Fibroblast of mammary gland (primary cell): ENCODE measurements at regions not wholly inside any gene's neighbourhood (a gene's known extent, or its start where the extent isn't known, plus 50 kb on each side); places are given as distances from the start of the nearest gene placed in this dataset.
"Not testable (repeated sequence)": the region's sequence is repeated elsewhere in the genome, so short reads cannot be mapped to it uniquely, and the experiment has no call there.

Source experiments
- DNase-seq: peaks from one replicate; pipeline ENCODE4 v3.0.0-alpha.2; 2010; ENCODE audit warnings: low read depth
- H3K4me3 ChIP-seq: 2 replicates; pipeline ENCODE4 v1.5.1; 2011; ENCODE audit warnings: low read depth, mild to moderate bottlenecking, low read length, moderate library complexity; ENCODE audit not compliant: control insufficient read depth
- TF ChIP-seq, protein P1 (sequence below): conservative IDR thresholded peaks from 2 replicates; pipeline ENCODE4 v1.5.1; 2011; ENCODE audit warnings: low read depth, low read length, inconsistent platforms; ENCODE audit not compliant: control insufficient read depth, insufficient read depth

DNA sequence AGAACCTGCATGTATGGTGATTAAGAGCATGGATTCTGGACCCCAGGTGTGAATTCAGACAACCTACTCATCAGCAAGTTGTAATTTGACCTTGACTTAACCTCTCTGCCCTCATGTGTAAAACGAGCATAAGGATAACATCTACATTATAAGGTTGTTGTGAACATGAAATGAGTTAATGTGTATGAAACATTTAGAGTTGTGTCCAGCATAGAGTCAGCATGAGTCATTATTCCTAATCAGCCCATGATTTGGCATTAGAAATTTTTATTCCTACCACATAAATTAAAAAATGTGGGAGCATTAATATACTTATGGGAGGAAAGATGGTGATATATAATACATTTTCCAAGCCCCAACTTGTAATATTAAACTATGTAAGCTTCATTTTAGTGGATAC is 95.9 kb upstream of the DDHD1 start:
- peak; percentile 38 for DNase-seq
- TF ChIP-seq, protein P1, sequence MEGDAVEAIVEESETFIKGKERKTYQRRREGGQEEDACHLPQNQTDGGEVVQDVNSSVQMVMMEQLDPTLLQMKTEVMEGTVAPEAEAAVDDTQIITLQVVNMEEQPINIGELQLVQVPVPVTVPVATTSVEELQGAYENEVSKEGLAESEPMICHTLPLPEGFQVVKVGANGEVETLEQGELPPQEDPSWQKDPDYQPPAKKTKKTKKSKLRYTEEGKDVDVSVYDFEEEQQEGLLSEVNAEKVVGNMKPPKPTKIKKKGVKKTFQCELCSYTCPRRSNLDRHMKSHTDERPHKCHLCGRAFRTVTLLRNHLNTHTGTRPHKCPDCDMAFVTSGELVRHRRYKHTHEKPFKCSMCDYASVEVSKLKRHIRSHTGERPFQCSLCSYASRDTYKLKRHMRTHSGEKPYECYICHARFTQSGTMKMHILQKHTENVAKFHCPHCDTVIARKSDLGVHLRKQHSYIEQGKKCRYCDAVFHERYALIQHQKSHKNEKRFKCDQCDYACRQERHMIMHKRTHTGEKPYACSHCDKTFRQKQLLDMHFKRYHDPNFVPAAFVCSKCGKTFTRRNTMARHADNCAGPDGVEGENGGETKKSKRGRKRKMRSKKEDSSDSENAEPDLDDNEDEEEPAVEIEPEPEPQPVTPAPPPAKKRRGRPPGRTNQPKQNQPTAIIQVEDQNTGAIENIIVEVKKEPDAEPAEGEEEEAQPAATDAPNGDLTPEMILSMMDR, result no peak
- no peak overlapping the region for H3K4me3 ChIP-seq

DNA sequence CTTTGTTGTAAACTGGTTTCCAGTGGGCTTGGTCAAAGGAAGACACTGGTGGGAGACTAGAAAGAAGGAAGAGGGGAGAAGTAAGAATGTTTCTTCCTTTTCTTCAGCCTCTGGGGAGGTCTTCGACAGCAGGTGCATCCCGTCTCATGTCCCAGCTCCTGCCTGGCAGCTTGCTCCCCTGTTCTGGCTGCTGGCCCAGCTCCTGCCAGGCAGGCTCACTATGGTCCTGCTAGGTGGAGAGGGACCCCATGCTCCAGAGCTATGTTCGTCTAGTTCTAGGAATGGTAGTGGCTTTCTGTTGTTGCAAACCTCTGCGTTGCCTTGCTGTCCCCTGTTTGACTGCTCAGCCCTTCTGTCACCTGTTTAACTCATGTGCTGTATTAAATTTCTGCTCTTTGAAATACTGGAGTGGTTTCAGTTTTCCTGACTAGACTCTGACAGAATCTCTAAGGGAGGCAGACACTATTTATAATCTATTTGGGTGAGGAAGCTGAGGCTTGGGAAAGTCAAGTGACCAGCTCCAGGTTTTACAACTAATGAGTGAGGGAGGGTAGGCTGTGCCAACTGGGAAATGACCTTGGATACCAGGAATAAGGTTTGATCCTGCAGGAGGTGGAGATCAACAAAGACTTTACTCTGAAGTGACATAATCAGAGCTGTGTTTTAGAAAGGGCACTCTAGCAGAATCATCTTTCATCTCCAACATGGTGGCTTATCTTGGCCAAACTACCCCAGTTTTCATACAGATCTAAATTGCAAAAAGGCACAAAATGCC is 94.7 kb upstream of the DDHD1 start:
- DNase-seq, result no peak
- no peak overlapping the region for H3K4me3 ChIP-seq
- TF ChIP-seq, protein P1, result no peak

DNA sequence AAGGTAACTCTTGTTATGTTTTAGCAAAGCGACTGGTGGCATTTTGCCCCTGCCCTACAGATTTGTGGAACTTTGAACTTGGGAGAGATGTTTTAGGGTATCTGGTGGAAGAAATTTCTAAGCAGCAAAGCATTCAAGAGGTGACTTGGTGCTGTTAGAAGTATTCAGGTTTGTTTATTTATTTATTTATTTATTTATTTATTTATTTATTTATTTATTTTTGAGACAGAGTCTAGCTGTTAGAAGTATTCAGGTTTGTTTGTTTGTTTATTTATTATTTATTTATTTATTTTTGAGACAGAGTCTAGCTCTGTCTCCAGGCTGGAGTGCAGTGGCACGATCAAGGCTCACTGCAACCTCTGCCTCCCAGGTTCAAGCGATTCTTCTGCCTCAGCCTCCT is 89.8 kb upstream of the DDHD1 start:
- H3K4me3 ChIP-seq, DNase-seq: not testable (repeated sequence)

DNA sequence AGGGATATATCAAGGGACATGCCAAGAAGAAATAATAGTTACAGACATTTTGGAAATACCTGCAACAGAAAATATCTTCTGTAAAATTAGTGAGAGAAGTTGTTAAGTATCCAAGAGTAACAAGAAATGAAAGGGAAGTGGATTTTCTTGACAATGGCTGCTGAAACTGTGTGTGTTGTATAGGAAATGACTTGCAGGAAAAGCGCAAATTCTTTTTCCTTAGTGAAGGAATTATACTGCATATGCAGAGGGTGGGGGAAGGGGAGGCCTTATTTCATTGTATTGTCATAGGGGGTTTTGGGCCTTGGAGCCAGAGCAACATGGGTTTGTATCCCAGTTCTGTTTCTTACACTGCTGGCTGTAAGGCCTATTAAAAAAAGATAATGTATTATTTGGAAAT is 84.4 kb upstream of the DDHD1 start:
- TF ChIP-seq, protein P1, result no peak
- H3K4me3 ChIP-seq, result no peak overlapping the region
- no peak for DNase-seq

DNA sequence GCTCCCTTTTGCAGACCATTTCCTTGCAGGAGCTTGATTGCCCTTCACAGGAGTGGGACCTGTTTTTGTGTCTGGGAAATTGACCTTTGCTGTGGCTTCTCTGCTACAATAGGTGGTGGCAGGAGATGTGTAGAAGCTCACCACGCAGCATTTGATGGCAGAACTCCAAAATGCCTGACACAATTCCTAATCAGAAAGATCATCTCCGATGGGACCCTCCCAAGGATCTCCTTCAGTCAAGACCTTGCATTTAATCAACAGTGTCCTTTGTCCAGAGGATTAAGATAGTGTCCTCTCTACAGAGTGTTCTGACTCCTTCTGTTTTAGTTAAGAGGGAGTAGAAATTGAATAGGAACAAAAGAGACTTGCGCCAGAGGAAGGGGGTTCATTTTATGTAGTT is 83.6 kb upstream of the DDHD1 start:
- TF ChIP-seq, protein P1, result no peak
- no peak overlapping the region for H3K4me3 ChIP-seq
- DNase-seq, result no peak

DNA sequence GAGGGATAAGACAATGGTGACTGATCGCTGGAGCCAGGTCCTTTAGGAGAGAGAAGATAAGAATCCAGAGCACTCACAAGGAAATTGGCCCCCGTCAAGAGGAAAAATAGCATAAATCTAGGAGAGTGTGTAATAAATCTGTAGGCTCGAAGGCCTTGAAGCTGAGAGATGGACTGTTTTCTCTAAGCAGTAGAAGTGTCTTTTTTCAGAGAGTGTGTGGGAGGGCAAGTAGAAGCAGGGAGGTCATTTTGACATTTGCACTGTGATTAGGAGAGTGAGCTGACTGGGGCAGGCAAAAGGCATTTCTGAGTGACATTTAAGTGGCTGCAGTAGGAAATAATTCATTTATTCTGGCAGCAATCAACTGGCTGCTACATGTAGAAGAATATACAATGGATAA is 78.0 kb upstream of the DDHD1 start:
- DNase-seq, result no peak
- no peak overlapping the region for H3K4me3 ChIP-seq
- TF ChIP-seq, protein P1, result no peak

DNA sequence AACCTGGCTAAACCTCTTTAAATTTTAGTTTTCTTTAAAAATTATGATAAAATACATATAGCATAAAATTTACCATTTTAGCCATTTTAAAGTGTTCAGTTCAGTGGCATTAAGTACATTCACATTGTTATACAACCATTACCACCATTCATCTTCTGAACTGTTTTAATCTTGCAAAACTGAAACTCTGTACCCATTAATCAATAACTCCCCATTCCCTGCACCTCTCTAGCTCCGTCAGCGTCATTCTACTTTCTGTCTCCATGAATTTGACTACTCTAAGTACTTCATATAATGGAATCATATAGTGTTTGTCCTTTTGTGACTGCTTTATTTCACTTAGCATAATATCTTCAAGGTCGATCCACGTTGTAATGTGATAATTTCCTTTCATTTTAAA is 75.8 kb upstream of the DDHD1 start:
- no peak for DNase-seq
- TF ChIP-seq, protein P1, result no peak
- no peak overlapping the region for H3K4me3 ChIP-seq
